ENCODE measurements at regions not wholly inside any gene's neighbourhood (a gene's known extent, or its start where the extent isn't known, plus 50 kb on each side); places are given as distances from the start of the nearest gene placed in this dataset.
"Not testable (repeated sequence)": the region's sequence is repeated elsewhere in the genome, so short reads cannot be mapped to it uniquely, and the experiment has no call there.

DNA sequence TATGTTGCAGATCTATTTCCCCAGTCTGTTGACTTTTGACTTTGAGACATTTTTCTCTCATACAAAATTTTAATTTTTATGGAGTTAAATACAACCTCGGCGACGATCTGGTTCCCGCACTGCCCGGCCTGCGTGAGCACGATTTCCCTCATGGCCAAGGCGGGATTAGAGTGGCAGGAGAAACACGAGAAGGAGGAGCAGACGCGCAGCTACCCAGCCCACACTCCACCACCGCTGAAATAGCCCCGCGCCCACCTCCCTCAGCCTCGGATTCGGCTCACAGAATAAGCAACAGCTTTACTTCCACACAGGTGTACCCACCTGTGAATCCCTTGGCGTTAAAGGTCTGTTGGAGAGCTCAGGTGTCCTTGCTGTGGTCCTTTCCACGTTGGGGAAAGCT, 4209.4 kb upstream of the OR11H1 start:
- H3K79me2 ChIP-seq (ENCODE audit: control insufficient read depth in 1 of 2, insufficient read depth in 2 of 2, low read length in 2 of 2); H3K4ac ChIP-seq (replicated peaks; ENCODE audit: insufficient read length, low read depth, low read length); H2AFZ ChIP-seq (ENCODE audit: low read length); DNase-seq (ENCODE audit: low read depth in 1 of 2, low spot score in 2 of 2); H2AK5ac ChIP-seq (ENCODE audit: low read depth, low read length); H3K23ac ChIP-seq (ENCODE audit: insufficient read length); H3K36me3 ChIP-seq (ENCODE audit: control insufficient read depth in 2 of 4, insufficient read depth in 4 of 4, low read length in 3 of 4); H3K27ac ChIP-seq (ENCODE audit: low read depth, low read length); H2BK20ac ChIP-seq (ENCODE audit: low read length); H4K5ac ChIP-seq (ENCODE audit: insufficient read length, low read depth, low read length); H3K4me3 ChIP-seq (ENCODE audit: extremely low read depth in 1 of 4, insufficient read depth in 2 of 4, low read depth in 3 of 4, low read length in 4 of 4); H2BK5ac ChIP-seq (ENCODE audit: low read depth, low read length); H3K9ac ChIP-seq (replicated peaks in 1 of 4; ENCODE audit: extremely low read depth in 1 of 4, low read depth in 3 of 4, low read length in 3 of 4); H3K4me1 ChIP-seq (replicated peaks in 1 of 4; ENCODE audit: control insufficient read depth in 3 of 4, insufficient read depth in 4 of 4, low read length in 3 of 4); H4K8ac ChIP-seq (ENCODE audit: extremely low read depth, insufficient read depth, low read length); H3K23me2 ChIP-seq (ENCODE audit: low read depth, low read length); H3K27me3 ChIP-seq (replicated peaks in 1 of 4; ENCODE audit: control insufficient read depth in 3 of 4, extremely low read depth in 1 of 4, insufficient read depth in 3 of 4, low read length in 3 of 4); H3K18ac ChIP-seq (ENCODE audit: extremely low read depth, low read length); H3K79me1 ChIP-seq (ENCODE audit: low read depth, low read length); FAIRE-seq; H3K14ac ChIP-seq (ENCODE audit: insufficient read length); H2BK12ac ChIP-seq (ENCODE audit: low read depth, low read length); H3K4me2 ChIP-seq (ENCODE audit: insufficient read depth in 1 of 2, low read depth in 2 of 2, low read length in 2 of 2); POLR2A ChIA-PET (ENCODE audit: partially characterized antibody); H4K91ac ChIP-seq (replicated peaks; ENCODE audit: insufficient read length, low read length); CTCF ChIA-PET (ENCODE audit: partially characterized antibody); H3K56ac ChIP-seq (replicated peaks; ENCODE audit: insufficient read length, low read depth, low read length); H2BK15ac ChIP-seq (ENCODE audit: low read length); H4K20me1 ChIP-seq (replicated peaks in 1 of 2; ENCODE audit: control insufficient read depth in 1 of 2, insufficient read depth in 2 of 2, low read length in 2 of 2); H2BK120ac ChIP-seq (replicated peaks; ENCODE audit: low read depth, low read length): not testable (repeated sequence)
- H3K9me3 ChIP-seq (ENCODE audit: insufficient read depth in 2 of 2, low read depth in 1 of 2, low read length in 1 of 2), result peaks cover 16 to 26% of the 10 kb centered on the region in 2 experiments; a peak in 3 of 4 replicates
- 84% methylated on average over 18 of the region's 18 CpGs; no CpG with 5 or more reads in 1 of the 2 experiments for WGBS, 2 experiments (ENCODE audit: extremely low coverage in 1 of 2, insufficient coverage in 1 of 2, insufficient read length in 1 of 2, insufficient replicate concordance in 2 of 2, low coverage in 1 of 2, low lambda C conversion rate in 2 of 2, missing lambda C conversion rate in 1 of 2)

GRCh38 chr22:11324439-11325037, 4203.5 kb upstream of the OR11H1 start:
- H3K79me2 ChIP-seq (ENCODE audit: control insufficient read depth in 1 of 2, insufficient read depth in 2 of 2, low read length in 2 of 2); H3K4ac ChIP-seq (replicated peaks; ENCODE audit: insufficient read length, low read depth, low read length); H3K23ac ChIP-seq (ENCODE audit: insufficient read length); H2BK12ac ChIP-seq (ENCODE audit: low read depth, low read length); H3K27me3 ChIP-seq (replicated peaks in 1 of 4; ENCODE audit: control insufficient read depth in 3 of 4, extremely low read depth in 1 of 4, insufficient read depth in 3 of 4, low read length in 3 of 4); POLR2A ChIA-PET (ENCODE audit: partially characterized antibody); H4K8ac ChIP-seq (ENCODE audit: extremely low read depth, insufficient read depth, low read length); H3K4me1 ChIP-seq (replicated peaks in 1 of 4; ENCODE audit: control insufficient read depth in 3 of 4, insufficient read depth in 4 of 4, low read length in 3 of 4); CTCF ChIA-PET (ENCODE audit: partially characterized antibody); H3K36me3 ChIP-seq (ENCODE audit: control insufficient read depth in 2 of 4, insufficient read depth in 4 of 4, low read length in 3 of 4); H4K5ac ChIP-seq (ENCODE audit: insufficient read length, low read depth, low read length); H3K14ac ChIP-seq (ENCODE audit: insufficient read length); H3K23me2 ChIP-seq (ENCODE audit: low read depth, low read length); H2BK120ac ChIP-seq (replicated peaks; ENCODE audit: low read depth, low read length); H3K56ac ChIP-seq (replicated peaks; ENCODE audit: insufficient read length, low read depth, low read length); H2BK5ac ChIP-seq (ENCODE audit: low read depth, low read length); H3K4me3 ChIP-seq (ENCODE audit: extremely low read depth in 1 of 4, insufficient read depth in 2 of 4, low read depth in 3 of 4, low read length in 4 of 4); H3K9ac ChIP-seq (replicated peaks in 1 of 4; ENCODE audit: extremely low read depth in 1 of 4, low read depth in 3 of 4, low read length in 3 of 4); H4K20me1 ChIP-seq (replicated peaks in 1 of 2; ENCODE audit: control insufficient read depth in 1 of 2, insufficient read depth in 2 of 2, low read length in 2 of 2); H3K4me2 ChIP-seq (ENCODE audit: insufficient read depth in 1 of 2, low read depth in 2 of 2, low read length in 2 of 2); H2AFZ ChIP-seq (ENCODE audit: low read length); H2BK20ac ChIP-seq (ENCODE audit: low read length); H2BK15ac ChIP-seq (ENCODE audit: low read length); H4K91ac ChIP-seq (replicated peaks; ENCODE audit: insufficient read length, low read length); H3K79me1 ChIP-seq (ENCODE audit: low read depth, low read length); H3K27ac ChIP-seq (ENCODE audit: low read depth, low read length); H3K18ac ChIP-seq (ENCODE audit: extremely low read depth, low read length); DNase-seq (ENCODE audit: low read depth in 1 of 2, low spot score in 2 of 2); H2AK5ac ChIP-seq (ENCODE audit: low read depth, low read length); FAIRE-seq: not testable (repeated sequence)
- WGBS, 2 experiments (ENCODE audit: extremely low coverage in 1 of 2, insufficient coverage in 1 of 2, insufficient read length in 1 of 2, insufficient replicate concordance in 2 of 2, low coverage in 1 of 2, low lambda C conversion rate in 2 of 2, missing lambda C conversion rate in 1 of 2), result 76% methylated on average over 15 of the region's 15 CpGs; no CpG with 5 or more reads in 1 of the 2 experiments
- peaks cover 35 to 38% of the 10 kb centered on the region in 2 experiments for H3K9me3 ChIP-seq (ENCODE audit: insufficient read depth in 2 of 2, low read depth in 1 of 2, low read length in 1 of 2)
